ENCODE measurements at regions not wholly inside any gene's neighbourhood (a gene's known extent, or its start where the extent isn't known, plus 50 kb on each side); places are given as distances from the start of the nearest gene placed in this dataset.

DNA sequence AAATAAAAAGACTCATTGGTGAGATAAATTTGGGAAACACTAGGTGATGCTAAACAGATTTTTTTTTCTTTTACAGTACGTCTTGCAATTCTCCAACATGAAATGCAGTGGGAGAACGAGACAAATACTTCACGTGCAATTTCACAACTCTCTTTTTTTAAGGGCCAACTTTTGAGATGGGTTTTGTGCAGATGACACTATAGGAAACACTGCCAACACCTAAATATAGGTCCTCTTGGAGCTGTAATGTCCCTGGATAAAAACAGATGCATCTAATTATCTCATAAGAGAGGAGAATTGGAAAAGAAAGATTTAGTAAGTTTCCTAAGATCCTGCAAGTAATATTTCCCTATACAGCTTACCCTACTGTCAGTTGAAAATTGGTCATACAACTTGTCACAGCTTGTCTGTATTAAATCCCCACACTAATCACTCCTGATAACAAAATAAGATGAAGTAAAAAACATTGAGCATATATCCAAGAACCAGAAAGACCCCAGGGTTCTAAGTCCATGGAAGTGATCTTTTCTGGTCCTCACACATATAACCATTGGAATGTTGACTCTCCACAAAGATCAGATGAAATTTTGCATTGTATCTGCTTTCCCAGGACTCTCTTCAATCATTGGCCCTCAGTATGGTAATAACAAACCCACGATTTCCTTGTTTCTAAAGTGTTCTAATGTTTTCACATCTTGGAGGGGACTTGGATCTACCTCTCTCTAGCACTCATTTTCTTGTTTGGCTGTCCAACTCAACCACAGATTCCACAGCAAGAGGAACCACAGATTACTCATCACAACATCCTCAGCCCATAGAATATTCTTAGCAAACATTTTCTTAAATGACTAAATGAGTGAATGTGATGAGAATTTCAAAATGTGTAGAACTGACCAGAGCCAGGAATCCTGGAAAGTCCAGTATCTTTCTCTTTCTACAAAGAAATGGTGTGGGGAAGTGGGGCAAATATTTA, 769.4 kb upstream of the USP15 start:
- no peak for DNase-seq (ENCODE audit: low spot score)

DNA sequence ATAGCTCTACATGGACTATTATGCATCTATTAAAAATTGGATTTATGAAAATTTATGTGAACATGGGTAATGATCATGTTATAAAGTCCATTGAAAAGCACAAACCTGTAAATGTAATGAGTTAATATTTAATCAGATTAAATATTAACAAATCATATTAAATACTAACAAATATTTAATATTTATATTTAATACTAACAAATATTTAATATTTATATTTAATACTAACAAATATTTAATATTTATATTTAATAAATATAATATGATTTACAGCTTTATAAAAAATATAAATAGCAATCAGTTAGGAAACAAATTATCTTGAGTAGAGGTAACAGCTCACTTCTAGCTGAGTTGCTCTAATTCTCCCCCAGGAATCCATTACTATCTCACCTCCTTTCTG, 758.0 kb upstream of the USP15 start:
- DNase-seq (ENCODE audit: low spot score): no peak

GRCh38 chr12:61504396-61505080, 755.7 kb upstream of the USP15 start:
- no peak for DNase-seq (ENCODE audit: low spot score)

- DNase-seq (ENCODE audit: low spot score): no peak
Measured at GRCh38 chr12:61513499-61513898, 746.7 kb upstream of the USP15 start.

DNA sequence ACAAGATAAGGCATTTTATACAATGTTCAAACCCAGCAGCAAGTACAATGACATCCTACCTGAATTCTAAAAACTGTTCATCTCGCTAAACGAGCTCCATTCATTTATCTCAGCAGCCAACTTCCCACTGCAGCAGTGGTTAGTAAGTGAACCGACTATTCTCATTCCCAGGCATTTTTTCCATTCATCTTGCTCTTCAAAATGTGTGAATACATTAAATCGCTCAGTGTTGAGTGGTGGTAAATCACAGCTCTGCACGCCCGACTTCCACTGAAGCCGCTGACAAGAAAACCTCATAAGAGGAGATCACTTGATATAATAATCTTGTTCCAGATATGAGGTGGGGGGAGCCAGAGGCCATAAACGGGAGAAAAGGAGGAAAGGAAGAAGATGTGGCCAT, 746.2 kb upstream of the USP15 start:
- DNase-seq (ENCODE audit: low spot score): no peak

DNA sequence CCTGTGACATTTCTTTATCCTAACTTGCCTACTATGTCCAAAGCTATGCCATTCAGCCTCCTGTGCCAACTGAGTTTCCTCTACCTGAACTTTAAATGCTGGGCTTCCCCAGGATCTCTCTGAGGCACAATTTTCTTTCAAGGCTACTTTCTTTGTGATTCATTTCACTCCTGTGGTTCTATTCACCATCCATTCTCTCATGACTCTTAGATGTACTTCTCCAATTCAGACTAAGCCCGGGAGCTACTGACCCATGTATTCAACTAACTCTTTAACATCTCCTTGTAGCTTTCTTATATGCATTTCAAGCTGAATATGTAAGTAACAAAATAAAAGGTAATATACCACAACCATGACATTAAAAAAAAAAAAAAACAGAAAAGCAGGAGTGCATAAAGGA, 738.9 kb upstream of the USP15 start:
- DNase-seq (ENCODE audit: low spot score): no peak

GRCh38 chr12:61523276-61523992, 736.8 kb upstream of the USP15 start:
- no peak for DNase-seq (ENCODE audit: low spot score)

- DNase-seq (ENCODE audit: low spot score): no peak
Measured at GRCh38 chr12:61524851-61525250, 735.4 kb upstream of the USP15 start.

- DNase-seq (ENCODE audit: low spot score): no peak
Measured at GRCh38 chr12:61525331-61525730, 734.9 kb upstream of the USP15 start.

DNA sequence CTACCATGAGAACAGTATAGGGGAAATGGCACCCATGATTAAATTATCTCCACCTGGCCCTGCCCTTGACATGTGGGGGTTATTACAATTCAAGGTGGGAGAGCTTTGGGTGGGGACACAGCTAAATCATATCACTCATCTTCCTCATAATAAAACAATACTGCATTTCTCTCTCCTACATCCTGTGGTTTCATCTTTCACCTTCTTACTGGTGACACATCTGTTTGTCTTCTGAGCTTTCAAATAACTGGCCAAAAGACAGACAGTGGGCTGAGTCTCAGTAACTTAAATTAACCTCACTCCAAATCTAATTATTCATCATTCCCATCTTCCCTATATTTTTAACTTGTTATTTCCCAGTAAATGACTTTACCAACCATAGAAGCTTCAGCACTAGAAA, 729.7 kb upstream of the USP15 start:
- DNase-seq (ENCODE audit: low spot score): no peak

GRCh38 chr12:61531195-61531594, 729.0 kb upstream of the USP15 start:
- DNase-seq (ENCODE audit: low spot score): no peak

DNA sequence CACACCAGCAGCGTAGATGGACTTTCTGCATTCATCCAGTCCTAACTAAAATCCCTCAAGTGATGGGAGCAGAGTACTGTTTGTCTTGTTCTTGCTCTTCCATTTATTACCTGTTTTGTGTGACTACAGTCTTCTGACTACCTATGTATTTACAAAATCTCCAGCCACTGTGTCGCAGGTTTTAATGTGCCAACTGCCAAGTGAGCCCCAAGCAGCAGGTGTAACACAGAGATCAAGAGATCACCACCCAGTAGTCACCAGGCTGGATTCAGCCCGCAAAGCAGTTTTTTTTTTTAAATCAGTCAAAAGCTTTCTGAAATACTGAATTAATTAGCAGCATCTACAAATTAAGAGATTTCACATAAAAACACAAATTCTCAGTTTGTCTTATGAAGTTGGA, 724.1 kb upstream of the USP15 start:
- DNase-seq (ENCODE audit: low spot score): no peak

DNA sequence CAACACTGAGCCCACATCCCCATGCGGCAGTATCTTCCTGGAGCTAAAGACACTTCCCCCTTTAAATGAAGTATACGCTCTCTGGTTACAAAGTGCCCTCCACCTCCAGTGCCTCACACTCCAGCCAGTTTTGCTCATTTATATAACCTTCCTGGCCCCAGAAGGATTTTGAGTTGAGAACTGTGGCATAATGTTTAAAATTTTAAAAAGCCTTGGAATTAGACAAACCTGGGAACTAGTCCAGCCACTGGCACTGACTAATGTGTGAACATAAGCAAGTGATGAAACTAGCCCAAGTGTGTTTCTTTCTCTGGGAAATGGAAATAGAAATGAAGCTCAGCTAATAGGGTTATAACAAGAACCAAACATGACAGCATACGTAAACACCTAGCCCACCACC, 723.7 kb upstream of the USP15 start:
- DNase-seq (ENCODE audit: low spot score): no peak

DNA sequence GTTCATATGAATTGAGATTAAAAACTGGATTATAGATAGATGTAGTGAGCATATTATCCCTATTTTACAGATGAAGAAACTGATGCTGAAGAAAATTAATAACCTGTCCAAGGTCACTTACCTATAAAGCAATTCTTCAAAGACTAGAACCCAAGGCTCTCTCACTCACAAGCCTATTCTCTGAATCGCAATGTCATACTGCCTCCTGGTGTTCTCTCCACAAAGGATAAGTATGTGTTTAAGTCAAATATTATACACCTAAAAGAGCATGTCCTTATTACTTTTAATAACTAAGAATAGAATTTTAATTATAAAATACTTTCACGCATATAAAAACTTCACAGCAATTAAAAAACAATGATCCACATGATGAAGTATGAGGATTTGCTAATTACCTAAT, 721.3 kb upstream of the USP15 start:
- DNase-seq (ENCODE audit: low spot score): no peak

GRCh38 chr12:61542551-61542950, 717.7 kb upstream of the USP15 start:
- no peak for DNase-seq (ENCODE audit: low spot score)

- DNase-seq (ENCODE audit: low spot score): no peak
Measured at GRCh38 chr12:61546296-61546695, 713.9 kb upstream of the USP15 start.

DNA sequence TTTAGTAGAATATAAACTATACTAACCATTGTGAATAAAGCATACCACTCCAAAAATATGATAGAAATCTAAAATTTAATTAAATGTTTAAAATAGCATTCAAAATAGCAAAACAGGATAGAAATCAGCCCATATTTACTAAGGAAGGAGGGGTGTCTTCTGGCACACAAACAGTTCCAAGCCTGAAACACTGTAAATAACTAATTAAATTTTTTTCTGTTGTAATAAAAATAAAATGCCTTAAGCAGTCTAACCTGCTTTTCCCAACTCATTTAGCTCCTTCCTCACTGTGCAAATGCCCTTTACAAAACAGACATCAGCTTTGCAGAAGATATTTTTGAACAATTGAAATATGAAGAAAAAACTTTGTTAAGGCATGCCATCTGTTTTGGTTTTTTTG, 707.1 kb upstream of the USP15 start:
- DNase-seq (ENCODE audit: low spot score): no peak

DNA sequence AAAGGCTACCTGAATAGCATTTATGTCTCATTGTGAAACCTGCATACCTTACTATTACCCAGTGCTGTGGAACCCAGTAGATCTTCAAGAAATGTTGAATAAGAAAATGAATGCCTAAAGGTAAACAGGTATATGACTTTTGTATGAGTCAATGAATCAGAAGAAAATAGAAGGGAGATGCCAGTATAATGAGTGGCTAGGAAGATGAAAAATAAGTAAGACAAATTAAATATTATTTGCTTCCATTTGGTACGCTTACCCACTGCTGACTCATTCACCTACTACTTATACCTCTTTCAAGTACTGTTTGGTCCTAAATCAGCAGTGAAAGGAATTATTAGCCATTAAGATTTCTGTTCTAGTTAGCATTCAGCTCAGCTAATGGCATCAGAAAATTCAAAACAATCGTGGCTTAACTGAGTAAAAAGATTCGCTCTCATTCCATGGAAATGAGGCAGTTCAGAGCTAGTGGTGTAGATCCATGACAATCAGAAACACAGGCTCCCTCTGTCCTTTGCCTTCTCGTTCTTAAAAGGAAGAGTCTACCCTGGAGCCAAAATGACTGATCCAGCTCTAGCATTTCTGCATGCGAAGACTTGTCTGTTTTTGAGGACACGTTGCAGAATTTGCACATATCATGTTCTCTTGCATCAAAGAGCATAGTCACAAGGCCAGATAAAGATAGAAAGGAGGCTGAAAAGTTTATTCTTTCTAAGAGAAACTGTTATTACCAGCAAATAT, 705.8 kb upstream of the USP15 start:
- DNase-seq (ENCODE audit: low spot score): no peak

- DNase-seq (ENCODE audit: low spot score): no peak
Measured at GRCh38 chr12:61563665-61564450, 696.3 kb upstream of the USP15 start.

DNA sequence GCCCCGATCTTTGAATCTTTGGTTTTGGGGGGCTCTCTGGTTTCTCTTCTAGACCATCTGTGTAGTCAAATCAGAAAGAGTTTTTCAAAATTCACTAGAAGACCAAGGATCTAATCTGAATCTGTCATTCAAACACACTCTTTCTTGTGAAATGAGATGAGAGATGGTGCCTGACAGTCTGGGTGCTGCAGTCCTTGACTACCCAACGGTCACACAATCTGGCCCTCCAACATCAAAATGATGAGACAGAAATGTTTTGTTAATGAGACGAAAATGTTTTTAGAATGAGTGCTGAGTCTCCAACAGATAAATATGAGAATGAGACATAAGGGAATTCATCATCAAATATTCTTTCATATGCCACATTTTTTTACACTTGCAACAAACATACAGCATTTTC, 695.7 kb upstream of the USP15 start:
- DNase-seq (ENCODE audit: low spot score): no peak

DNA sequence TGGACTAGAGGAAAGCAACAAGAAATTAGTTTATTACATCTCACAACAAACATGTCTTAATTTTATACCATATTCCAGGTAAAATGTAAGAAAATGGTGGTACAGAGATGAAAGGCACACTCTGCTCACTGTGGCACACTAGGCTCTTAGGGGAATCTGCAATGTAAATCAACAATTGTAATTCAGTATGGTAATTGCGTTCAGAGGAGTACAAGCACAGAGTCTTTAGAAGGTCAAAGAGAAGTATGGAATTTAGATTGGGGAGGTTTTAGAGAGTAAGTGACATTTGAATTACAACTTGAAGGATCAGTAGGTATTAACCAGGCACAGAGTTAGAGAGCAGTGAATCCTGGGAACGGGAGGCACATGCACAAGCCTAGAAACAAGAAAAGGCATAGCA, 694.0 kb upstream of the USP15 start:
- no peak for DNase-seq (ENCODE audit: low spot score)

Measured in GM03348 (cell line).